ENCODE measurements at regions not wholly inside any gene's neighbourhood (a gene's known extent, or its start where the extent isn't known, plus 50 kb on each side); places are given as distances from the start of the nearest gene placed in this dataset.

- no peak for TF ChIP-seq POLR2A (IDR thresholded peaks at IDR 0.05; ENCODE audit: low read depth, low read length)
- no peak for TF ChIP-seq TAF1 (IDR thresholded peaks at IDR 0.05; ENCODE audit: borderline replicate concordance, low read depth, low read length)
- TF ChIP-seq POLR2AphosphoS5 (IDR thresholded peaks at IDR 0.05; ENCODE audit: low read depth, low read length), result no peak
These were observed 493.5 kb downstream of the MTRR start for GRCh38 chr5:8362495-8362894.
